ENCODE measurements at regions not wholly inside any gene's neighbourhood (a gene's known extent, or its start where the extent isn't known, plus 50 kb on each side); places are given as distances from the start of the nearest gene placed in this dataset.

DNA sequence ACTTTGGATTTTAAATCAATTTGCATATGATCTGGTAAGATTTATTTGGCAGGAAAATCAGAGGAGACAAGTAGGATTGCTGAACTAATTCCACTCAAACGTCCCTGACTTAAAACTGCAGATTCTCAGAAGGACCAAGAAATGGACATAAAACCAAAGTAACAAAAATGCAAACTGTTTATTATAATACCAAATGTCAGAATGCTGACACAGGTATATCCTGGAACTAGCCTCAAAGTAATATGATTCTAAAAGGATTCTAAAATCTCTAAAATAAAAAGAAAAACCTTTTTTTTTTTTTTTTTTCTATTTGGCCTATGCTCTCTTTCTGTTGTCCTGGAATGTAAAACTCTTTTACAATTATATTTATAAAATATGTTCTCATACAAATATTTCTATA lies 74.4 kb upstream of the BTBD3 start:
- TF ChIP-seq, protein P1, sequence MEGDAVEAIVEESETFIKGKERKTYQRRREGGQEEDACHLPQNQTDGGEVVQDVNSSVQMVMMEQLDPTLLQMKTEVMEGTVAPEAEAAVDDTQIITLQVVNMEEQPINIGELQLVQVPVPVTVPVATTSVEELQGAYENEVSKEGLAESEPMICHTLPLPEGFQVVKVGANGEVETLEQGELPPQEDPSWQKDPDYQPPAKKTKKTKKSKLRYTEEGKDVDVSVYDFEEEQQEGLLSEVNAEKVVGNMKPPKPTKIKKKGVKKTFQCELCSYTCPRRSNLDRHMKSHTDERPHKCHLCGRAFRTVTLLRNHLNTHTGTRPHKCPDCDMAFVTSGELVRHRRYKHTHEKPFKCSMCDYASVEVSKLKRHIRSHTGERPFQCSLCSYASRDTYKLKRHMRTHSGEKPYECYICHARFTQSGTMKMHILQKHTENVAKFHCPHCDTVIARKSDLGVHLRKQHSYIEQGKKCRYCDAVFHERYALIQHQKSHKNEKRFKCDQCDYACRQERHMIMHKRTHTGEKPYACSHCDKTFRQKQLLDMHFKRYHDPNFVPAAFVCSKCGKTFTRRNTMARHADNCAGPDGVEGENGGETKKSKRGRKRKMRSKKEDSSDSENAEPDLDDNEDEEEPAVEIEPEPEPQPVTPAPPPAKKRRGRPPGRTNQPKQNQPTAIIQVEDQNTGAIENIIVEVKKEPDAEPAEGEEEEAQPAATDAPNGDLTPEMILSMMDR (IDR thresholded peaks at IDR 0.05) = no peak
- TF ChIP-seq POLR2A (IDR thresholded peaks at IDR 0.05) = no peak
